SU-DHL-6 (cell line): ENCODE measurements at regions not wholly inside any gene's neighbourhood (a gene's known extent, or its start where the extent isn't known, plus 50 kb on each side); places are given as distances from the start of the nearest gene placed in this dataset.
"Not testable (repeated sequence)": the region's sequence is repeated elsewhere in the genome, so short reads cannot be mapped to it uniquely, and the experiment has no call there.

ENCODE experiments used
- H2AFZ ChIP-seq: fragments of 200-600 bp; sonication (generic); 2 replicates; pipeline ENCODE4 v1.6.1; 2014; ENCODE audit warnings: low read depth, mild to moderate bottlenecking, moderate library complexity, mixed read lengths, antibody characterized with exemption, low read length; ENCODE audit not compliant: severe bottlenecking
- H3F3A ChIP-seq: fragments of 200-600 bp; shearing (Covaris generic); 2 replicates; pipeline ENCODE4 v1.6.0; 2016; ENCODE audit warnings: antibody characterized with exemption, mild to moderate bottlenecking; ENCODE audit not compliant: insufficient read depth
- H3K27ac ChIP-seq: fragments of 200-600 bp; sonication (generic); 2 replicates; pipeline ENCODE4 v1.5.1; 2016; ENCODE audit warnings: low read depth, mild to moderate bottlenecking, low read length, moderate library complexity, mixed read lengths
- H3K27me3 ChIP-seq: fragments of 200-600 bp; sonication (generic), shearing (Covaris generic); 2 replicates; pipeline ENCODE4 v1.6.0; 2014; ENCODE audit warnings: mild to moderate bottlenecking, low read length
- H3K36me3 ChIP-seq: fragments of 200-600 bp; sonication (generic); 2 replicates; pipeline ENCODE4 v1.6.1; 2014; ENCODE audit warnings: mild to moderate bottlenecking, low read length, mixed read lengths
- H3K4me2 ChIP-seq: fragments of 300-600, 200-600 bp; shearing (Covaris generic), sonication (generic); 2 replicates; pipeline ENCODE4 v1.6.0; 2014; ENCODE audit warnings: low read length, low read depth, mild to moderate bottlenecking; ENCODE audit not compliant: poor library complexity, severe bottlenecking
- H3K4me3 ChIP-seq: fragments of 200-600 bp; sonication (generic); 2 replicates; pipeline ENCODE4 v1.5.1; 2014; ENCODE audit warnings: antibody characterized with exemption, low read length, mild to moderate bottlenecking, mixed read lengths; ENCODE audit not compliant: insufficient read depth, poor library complexity, severe bottlenecking
- H3K79me2 ChIP-seq: fragments of 200-600 bp; sonication (generic); 2 replicates; pipeline ENCODE4 v1.6.1; 2014; ENCODE audit warnings: mild to moderate bottlenecking, low read length, moderate library complexity; ENCODE audit not compliant: insufficient read depth
- H3K9ac ChIP-seq: fragments of 200-600 bp; sonication (generic); 2 replicates; pipeline ENCODE4 v1.7.0; 2014; ENCODE audit warnings: mild to moderate bottlenecking, low read length
- H3K9me2 ChIP-seq: fragments of 200-600 bp; sonication (generic); replicated peaks from 2 replicates; pipeline ENCODE4 v1.6.1; 2014; ENCODE audit warnings: low read length; ENCODE audit not compliant: insufficient read depth
- H3K9me3 ChIP-seq: fragments of 200-600 bp; sonication (generic); 2 replicates; pipeline ENCODE4 v1.6.1; 2014; ENCODE audit warnings: low read length, mixed read lengths; ENCODE audit not compliant: insufficient read depth
- H4K20me1 ChIP-seq: fragments of 200-600 bp; sonication (generic); 2 replicates; pipeline ENCODE4 v1.6.1; 2014; ENCODE audit warnings: low read depth, mild to moderate bottlenecking, antibody characterized with exemption, low read length, moderate library complexity, mixed read lengths
- CTCF ChIP-seq: fragments of 200-600 bp; sonication (generic); IDR thresholded peaks from one replicate; pipeline ENCODE4 v1.5.1; 2017; ENCODE audit warnings: antibody characterized with exemption, mild to moderate bottlenecking, low read length, moderate library complexity; ENCODE audit not compliant: insufficient read depth, poor library complexity, severe bottlenecking
- EZH2phosphoT487 ChIP-seq: fragments of 200-600 bp; sonication (generic), shearing (Covaris generic); conservative IDR thresholded peaks from 2 replicates; pipeline ENCODE4 v1.6.1; 2018; ENCODE audit warnings: mild to moderate bottlenecking, antibody characterized with exemption, low read length, moderate library complexity, mixed read lengths

GRCh38 chr4:129829373-129829772 is 733.4 kb downstream of the C4orf33 start:
- no peaks in the 10 kb centered on the region for H3K27me3 ChIP-seq
- H3K4me3 ChIP-seq = no peak overlapping the region
- no peak overlapping the region for H2AFZ ChIP-seq
- H3K9ac ChIP-seq = no peak overlapping the region
- H4K20me1 ChIP-seq = no peaks in the 10 kb centered on the region
- H3K9me2 ChIP-seq = no peaks in the 10 kb centered on the region
- H3K36me3 ChIP-seq = no peaks in the 10 kb centered on the region
- H3F3A ChIP-seq = no peaks in the 10 kb centered on the region
- no peaks in the 10 kb centered on the region for H3K9me3 ChIP-seq
- no peak overlapping the region for H3K4me2 ChIP-seq
- no peak for TF ChIP-seq CTCF
- no peak for TF ChIP-seq EZH2phosphoT487
- H3K27ac ChIP-seq = no peak overlapping the region
- H3K79me2 ChIP-seq = no peaks in the 10 kb centered on the region

DNA sequence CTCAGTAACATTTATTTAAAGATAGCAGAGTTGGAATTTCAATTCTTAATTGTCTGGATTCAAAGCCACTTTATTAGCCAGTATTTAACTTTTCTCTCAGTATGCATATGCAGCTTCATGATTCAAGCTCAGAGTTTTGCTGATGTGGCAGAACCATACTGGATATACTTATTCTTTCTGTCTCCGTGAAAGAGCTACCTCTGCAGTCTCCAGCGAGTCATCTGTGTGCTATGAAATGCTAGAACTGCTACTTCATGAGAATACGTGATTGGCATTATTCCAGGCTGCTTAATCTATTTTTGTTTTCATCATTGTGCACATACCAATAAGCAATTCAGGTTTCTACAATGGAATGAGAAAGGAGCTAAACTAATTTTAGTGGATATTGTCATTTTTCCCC is 743.7 kb downstream of the C4orf33 start:
- Histone ChIP-seq H3K4me2 (no peak overlapping the region), H2AFZ (no peak overlapping the region), H3K9me2 (no peaks in the 10 kb centered on the region), H3K27ac (no peak overlapping the region), H4K20me1 (no peaks in the 10 kb centered on the region), H3K9me3 (no peaks in the 10 kb centered on the region), H3F3A (no peaks in the 10 kb centered on the region), H3K9ac (no peak overlapping the region), H3K36me3 (no peaks in the 10 kb centered on the region), H3K79me2 (no peaks in the 10 kb centered on the region), H3K4me3 (no peak overlapping the region), H3K27me3 (no peaks in the 10 kb centered on the region)
- TF ChIP-seq CTCF (no peak), EZH2phosphoT487 (no peak)

DNA sequence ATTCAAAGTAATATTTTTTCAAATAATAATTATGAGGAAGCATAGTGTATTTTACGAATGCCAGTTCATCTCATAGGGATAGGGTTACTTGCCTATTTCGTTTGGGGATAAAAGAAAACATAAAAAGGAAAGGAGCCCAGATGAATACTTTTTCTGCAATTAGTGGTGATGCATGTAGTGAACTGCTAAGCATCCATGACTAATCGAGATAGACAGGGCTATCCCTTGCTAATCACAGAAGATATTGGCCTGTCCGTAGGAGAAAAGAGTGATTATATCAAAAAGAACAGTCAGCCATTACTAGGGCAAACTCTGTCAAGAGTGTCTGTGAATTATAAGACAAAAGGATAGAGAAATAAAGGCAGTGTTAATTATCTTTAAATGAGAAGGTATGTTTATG is 746.1 kb downstream of the C4orf33 start:
- Histone ChIP-seq H3K9me2 (no peaks in the 10 kb centered on the region), H3K36me3 (no peaks in the 10 kb centered on the region), H3K9ac (no peak overlapping the region), H3K4me2 (no peak overlapping the region), H2AFZ (no peak overlapping the region), H3F3A (no peaks in the 10 kb centered on the region), H3K27ac (no peak overlapping the region), H3K79me2 (no peaks in the 10 kb centered on the region), H3K27me3 (no peaks in the 10 kb centered on the region), H3K9me3 (no peaks in the 10 kb centered on the region), H4K20me1 (no peaks in the 10 kb centered on the region), H3K4me3 (no peak overlapping the region)
- TF ChIP-seq EZH2phosphoT487 (no peak), CTCF (no peak)

DNA sequence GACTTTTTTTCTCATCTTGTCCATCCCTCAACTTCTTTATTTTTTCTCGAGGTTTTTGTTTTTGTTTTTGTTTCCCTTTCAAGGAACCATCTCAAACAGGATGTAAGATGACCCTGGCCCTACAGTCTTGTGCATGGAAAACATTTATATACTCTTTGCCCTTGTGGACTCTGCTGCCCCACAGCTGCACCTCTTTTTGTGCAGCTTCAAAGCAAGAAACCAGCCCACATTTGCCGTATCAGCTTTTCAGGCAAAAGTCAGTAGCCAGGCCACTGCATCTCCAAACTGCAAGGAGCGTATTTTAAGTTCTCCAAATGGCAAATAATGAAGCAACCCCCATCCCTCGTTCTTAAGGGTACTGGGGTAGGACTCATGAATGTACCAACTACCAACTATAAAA is 756.5 kb downstream of the C4orf33 start:
- Histone ChIP-seq H3K79me2 (no peaks in the 10 kb centered on the region), H4K20me1 (no peaks in the 10 kb centered on the region), H3K9ac (no peak overlapping the region), H2AFZ (no peak overlapping the region), H3K4me2 (no peak overlapping the region), H3K27ac (no peak overlapping the region), H3K36me3 (no peaks in the 10 kb centered on the region), H3K4me3 (no peak overlapping the region), H3K27me3 (no peaks in the 10 kb centered on the region), H3K9me3 (no peaks in the 10 kb centered on the region), H3K9me2 (no peaks in the 10 kb centered on the region), H3F3A (no peaks in the 10 kb centered on the region)
- TF ChIP-seq EZH2phosphoT487 (no peak), CTCF (no peak)

DNA sequence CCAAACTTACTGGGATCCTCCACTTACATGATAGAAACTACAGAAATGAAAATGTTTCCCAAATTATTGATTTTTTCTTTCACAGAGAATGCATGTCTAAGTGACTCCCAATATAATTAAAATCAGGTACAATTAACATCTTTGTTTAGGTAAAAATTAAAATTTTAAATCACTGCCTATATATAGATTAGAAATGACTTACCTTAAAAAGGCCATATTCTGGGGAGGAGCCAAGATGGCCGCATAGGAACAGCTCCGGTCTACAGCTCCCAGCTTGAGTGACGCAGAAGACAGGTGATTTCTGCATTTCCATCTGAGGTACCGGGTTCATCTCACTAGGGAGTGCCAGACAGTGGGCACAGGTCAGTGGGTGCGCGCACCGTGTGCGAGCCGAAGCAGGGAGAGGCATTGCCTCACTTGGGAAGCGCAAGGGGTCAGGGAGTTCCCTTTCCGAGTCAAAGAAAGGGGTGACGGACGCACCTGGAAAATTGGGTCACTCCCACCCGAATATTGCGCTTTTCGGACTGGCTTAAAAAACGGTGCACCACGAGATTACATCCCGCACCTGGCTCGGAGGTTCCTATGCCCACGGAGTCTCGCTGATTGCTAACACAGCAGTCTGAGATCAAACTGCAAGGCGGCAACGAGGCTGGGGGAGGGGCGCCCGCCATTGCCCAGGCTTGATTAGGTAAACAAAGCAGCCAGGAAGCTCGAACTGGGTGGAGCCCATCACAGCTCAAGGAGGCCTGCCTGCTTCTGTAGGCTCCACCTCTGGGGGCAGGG is 757.9 kb downstream of the C4orf33 start:
- not testable (repeated sequence) for H3K4me2 ChIP-seq

More for the DNA sequence above, 757.9 kb downstream of the C4orf33 start:
- not testable (repeated sequence) for H3K27ac ChIP-seq, H3K79me2 ChIP-seq, H4K20me1 ChIP-seq, H3F3A ChIP-seq, H3K4me3 ChIP-seq, H3K9ac ChIP-seq, H2AFZ ChIP-seq, H3K27me3 ChIP-seq, H3K9me2 ChIP-seq, H3K36me3 ChIP-seq, H3K9me3 ChIP-seq
